ENCODE measurements at regions not wholly inside any gene's neighbourhood (a gene's known extent, or its start where the extent isn't known, plus 50 kb on each side); places are given as distances from the start of the nearest gene placed in this dataset.
A peak's percentile ranks its signal among the peaks of the same experiment; 100 is the strongest.

GRCh38 chr6:14646371-14646770 is 528.8 kb downstream of the CD83 start:
- DNase-seq (no peak), ATAC-seq (ENCODE audit: low read depth) (no peak)
- Mint-ChIP-seq H3K4me1 (no peaks in the 10 kb centered on the region), H3K9me3 (peaks cover 3% of the 10 kb centered on the region), H3K27ac (no peak overlapping the region), H3K27me3 (peaks cover 1% of the 10 kb centered on the region), H3K4me3 (no peak overlapping the region), H3K36me3 (peaks cover 7% of the 10 kb centered on the region)
- POLR2A ChIA-PET = no interaction called here

DNA sequence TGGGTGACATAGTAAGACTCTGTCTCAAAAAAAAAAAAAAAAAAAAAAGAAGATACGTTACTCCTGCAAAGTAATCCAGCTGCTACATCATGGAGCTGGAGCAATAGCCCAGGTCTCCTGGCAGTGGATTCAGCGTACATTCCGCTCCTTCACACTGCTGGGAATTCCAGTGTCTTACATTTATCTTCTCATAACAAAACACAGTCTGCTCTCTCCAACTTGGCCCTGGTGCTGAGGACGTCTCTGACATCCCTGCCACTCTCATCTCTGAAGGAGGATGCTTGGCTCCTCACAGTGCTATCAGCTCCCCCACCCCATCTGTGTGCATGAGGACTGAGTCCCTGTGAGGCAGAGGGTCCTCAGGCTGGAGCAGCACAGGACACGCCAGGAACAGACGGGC is 529.8 kb downstream of the CD83 start:
- H3K36me3 Mint-ChIP-seq = peaks cover 9% of the 10 kb centered on the region
- no peak overlapping the region for H3K4me3 Mint-ChIP-seq
- no peaks in the 10 kb centered on the region for H3K4me1 Mint-ChIP-seq
- ATAC-seq (ENCODE audit: low read depth) = no peak
- H3K27ac Mint-ChIP-seq = no peak overlapping the region
- no peak for DNase-seq
- peaks cover 3% of the 10 kb centered on the region for H3K9me3 Mint-ChIP-seq
- H3K27me3 Mint-ChIP-seq = peaks cover 1% of the 10 kb centered on the region
- POLR2A ChIA-PET = no interaction called here

GRCh38 chr6:14652536-14652935 is 535.0 kb downstream of the CD83 start:
- Mint-ChIP-seq H3K9me3 (peaks cover 6% of the 10 kb centered on the region), H3K27me3 (no peaks in the 10 kb centered on the region), H3K4me3 (no peak overlapping the region), H3K4me1 (peaks cover 12% of the 10 kb centered on the region), H3K27ac (no peak overlapping the region), H3K36me3 (peaks cover 11% of the 10 kb centered on the region)
- DNase-seq (no peak), ATAC-seq (ENCODE audit: low read depth) (no peak)
- POLR2A ChIA-PET = no interaction called here

DNA sequence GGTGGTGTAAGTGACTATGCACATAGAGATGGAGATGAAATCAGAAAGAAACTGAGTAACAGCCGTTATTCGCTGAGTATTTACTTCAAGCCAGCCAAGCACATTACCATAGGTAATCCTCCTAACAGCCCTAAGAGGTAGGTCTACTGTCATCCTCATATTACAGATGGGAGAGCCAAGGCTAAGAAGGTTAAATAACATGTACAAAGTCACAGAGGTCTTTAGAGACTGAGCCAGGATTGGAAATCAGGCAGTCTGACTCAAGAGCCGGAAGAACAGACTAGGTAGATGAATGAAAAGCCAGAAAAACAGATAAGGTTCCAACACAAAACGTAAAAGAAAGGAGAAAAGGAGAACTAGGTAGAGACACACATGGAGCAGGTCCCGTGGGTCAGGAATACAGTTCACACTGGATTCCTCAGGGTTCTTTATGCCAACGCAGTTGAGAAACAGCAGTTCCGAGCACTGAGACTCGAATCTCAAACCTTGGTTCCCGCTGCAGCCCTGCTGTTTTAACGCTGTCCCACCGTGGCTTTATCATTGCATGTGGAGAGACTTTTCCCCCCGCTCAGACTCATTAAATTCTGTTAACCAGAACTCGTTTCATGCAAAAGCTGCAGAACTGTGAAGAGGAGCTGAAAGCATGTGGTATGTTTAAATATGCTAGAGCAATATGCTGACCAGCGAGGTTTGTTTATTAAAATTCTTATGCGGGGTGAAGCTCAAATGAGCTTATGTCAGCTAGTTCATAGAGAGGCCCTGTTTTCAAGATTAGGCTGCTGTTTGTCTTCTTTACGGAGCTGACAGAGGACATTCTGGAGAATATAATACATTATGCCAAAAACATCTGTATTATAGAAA is 537.9 kb downstream of the CD83 start:
- Mint-ChIP-seq H3K4me3 (no peak overlapping the region), H3K36me3 (peaks cover 4% of the 10 kb centered on the region), H3K4me1 (peaks cover 20% of the 10 kb centered on the region), H3K27ac (peak overlapping the region; percentile 1), H3K27me3 (no peaks in the 10 kb centered on the region), H3K9me3 (peaks cover 3% of the 10 kb centered on the region)
- DNase-seq (no peak), ATAC-seq (ENCODE audit: low read depth) (no peak)
- POLR2A ChIA-PET = interaction anchor here (1.0 kb wide), 1 partner anchor 19 kb away, joined by 3 read pairs; no protein-coding TSS in a partner anchor

- POLR2A ChIA-PET = interaction anchor here (1.0 kb wide), 1 partner anchor 20 kb away, joined by 3 read pairs; no protein-coding TSS in a partner anchor
- DNase-seq = no peak
- peaks cover 4% of the 10 kb centered on the region for H3K36me3 Mint-ChIP-seq
- H3K27ac Mint-ChIP-seq = peak overlapping the region; percentile 1
- peaks cover 3% of the 10 kb centered on the region for H3K9me3 Mint-ChIP-seq
- H3K27me3 Mint-ChIP-seq = no peaks in the 10 kb centered on the region
- no peak overlapping the region for H3K4me3 Mint-ChIP-seq
- ATAC-seq (ENCODE audit: low read depth) = no peak
- peaks cover 20% of the 10 kb centered on the region for H3K4me1 Mint-ChIP-seq
Observed at GRCh38 chr6:14656078-14656521, 538.5 kb downstream of the CD83 start.

DNA sequence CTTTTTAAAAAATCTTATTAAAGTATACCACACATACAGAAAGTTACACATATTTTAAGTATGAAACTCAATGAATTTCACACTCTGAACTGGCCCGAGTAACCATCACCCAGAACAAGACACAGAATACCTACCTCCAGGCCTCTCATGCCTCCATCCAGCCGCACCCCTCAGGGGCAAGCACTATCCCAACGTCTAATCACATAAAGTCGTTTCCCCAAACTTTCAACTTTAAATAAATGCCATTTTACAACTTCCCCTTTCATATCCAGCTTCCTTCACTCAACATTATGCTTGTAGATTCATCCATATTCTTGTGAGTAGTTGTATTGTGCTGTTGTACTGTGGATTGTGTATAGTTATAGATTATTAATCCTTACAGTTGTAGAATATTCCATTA is 539.1 kb downstream of the CD83 start:
- H3K9me3 Mint-ChIP-seq = peaks cover 3% of the 10 kb centered on the region
- no peak overlapping the region for H3K27ac Mint-ChIP-seq
- POLR2A ChIA-PET = interaction anchor here (1.0 kb wide), 1 partner anchor 20 kb away, joined by 3 read pairs; no protein-coding TSS in a partner anchor
- DNase-seq (no peak), ATAC-seq (ENCODE audit: low read depth) (no peak)
- peaks cover 4% of the 10 kb centered on the region for H3K36me3 Mint-ChIP-seq
- no peak overlapping the region for H3K4me3 Mint-ChIP-seq
- peaks cover 20% of the 10 kb centered on the region for H3K4me1 Mint-ChIP-seq
- H3K27me3 Mint-ChIP-seq = no peaks in the 10 kb centered on the region

DNA sequence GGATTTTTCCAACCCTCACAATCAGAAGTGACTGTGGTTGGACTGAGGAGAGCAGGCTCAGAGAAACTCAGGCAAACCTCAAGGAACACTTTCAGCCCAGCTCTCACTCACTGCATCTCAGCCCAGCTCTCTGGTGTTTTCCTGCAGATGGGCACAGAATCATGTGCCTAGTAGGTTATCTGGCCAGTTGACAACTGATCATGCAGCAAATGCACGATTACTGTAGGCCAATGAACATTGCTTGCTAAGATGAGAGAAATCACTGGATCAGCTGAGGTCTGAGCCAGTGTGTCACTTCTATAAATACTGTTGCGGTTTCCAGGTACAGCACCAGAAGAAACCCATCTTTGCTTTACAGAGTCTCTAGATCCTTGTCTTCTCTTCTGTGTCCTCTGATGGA is 540.5 kb downstream of the CD83 start:
- POLR2A ChIA-PET = no interaction called here
- peaks cover 2% of the 10 kb centered on the region for H3K36me3 Mint-ChIP-seq
- ATAC-seq (ENCODE audit: low read depth) = no peak

GRCh38 chr6:14658886-14659561 is 541.5 kb downstream of the CD83 start:
- POLR2A ChIA-PET = no interaction called here
- Mint-ChIP-seq H3K27me3 (no peaks in the 10 kb centered on the region), H3K36me3 (peaks cover 2% of the 10 kb centered on the region), H3K4me3 (no peak overlapping the region), H3K4me1 (peaks cover 24% of the 10 kb centered on the region), H3K9me3 (peaks cover 3% of the 10 kb centered on the region), H3K27ac (no peak overlapping the region)
- ATAC-seq (ENCODE audit: low read depth) (no peak), DNase-seq (no peak)

More for the DNA sequence above, 540.5 kb downstream of the CD83 start:
- DNase-seq = no peak
- H3K27me3 Mint-ChIP-seq = no peaks in the 10 kb centered on the region
- H3K4me3 Mint-ChIP-seq = no peak overlapping the region
- no peak overlapping the region for H3K27ac Mint-ChIP-seq
- H3K4me1 Mint-ChIP-seq = peaks cover 20% of the 10 kb centered on the region
- peaks cover 3% of the 10 kb centered on the region for H3K9me3 Mint-ChIP-seq

GRCh38 chr6:14659841-14660240 is 542.3 kb downstream of the CD83 start:
- Mint-ChIP-seq H3K36me3 (no peaks in the 10 kb centered on the region), H3K9me3 (no peaks in the 10 kb centered on the region), H3K27ac (no peak overlapping the region), H3K4me1 (peaks cover 31% of the 10 kb centered on the region), H3K27me3 (no peaks in the 10 kb centered on the region), H3K4me3 (no peak overlapping the region)
- DNase-seq (no peak), ATAC-seq (ENCODE audit: low read depth) (no peak)
- POLR2A ChIA-PET = no interaction called here

GRCh38 chr6:14660806-14661579 is 543.4 kb downstream of the CD83 start:
- Mint-ChIP-seq H3K9me3 (no peaks in the 10 kb centered on the region), H3K27me3 (no peaks in the 10 kb centered on the region), H3K27ac (no peak overlapping the region), H3K36me3 (no peaks in the 10 kb centered on the region), H3K4me1 (peaks cover 30% of the 10 kb centered on the region), H3K4me3 (no peak overlapping the region)
- ATAC-seq (ENCODE audit: low read depth) (peak; percentile 81), DNase-seq (no peak)
- POLR2A ChIA-PET = interaction anchor here (1.0 to 1.1 kb wide), 2 partner anchors 26 to 208 kb away, joined by 3 to 4 read pairs; no protein-coding TSS in a partner anchor

- Mint-ChIP-seq H3K4me3 (no peak overlapping the region), H3K4me1 (peaks cover 24% of the 10 kb centered on the region), H3K27me3 (peaks cover 3% of the 10 kb centered on the region), H3K27ac (no peak overlapping the region), H3K9me3 (no peaks in the 10 kb centered on the region), H3K36me3 (no peaks in the 10 kb centered on the region)
- DNase-seq = no peak
- ATAC-seq (ENCODE audit: low read depth) = no peak
- POLR2A ChIA-PET = interaction anchor here (1.0 kb wide), 1 partner anchor 26 kb away, joined by 4 read pairs; no protein-coding TSS in a partner anchor
Observed at GRCh38 chr6:14661691-14662090, 544.1 kb downstream of the CD83 start.

DNA sequence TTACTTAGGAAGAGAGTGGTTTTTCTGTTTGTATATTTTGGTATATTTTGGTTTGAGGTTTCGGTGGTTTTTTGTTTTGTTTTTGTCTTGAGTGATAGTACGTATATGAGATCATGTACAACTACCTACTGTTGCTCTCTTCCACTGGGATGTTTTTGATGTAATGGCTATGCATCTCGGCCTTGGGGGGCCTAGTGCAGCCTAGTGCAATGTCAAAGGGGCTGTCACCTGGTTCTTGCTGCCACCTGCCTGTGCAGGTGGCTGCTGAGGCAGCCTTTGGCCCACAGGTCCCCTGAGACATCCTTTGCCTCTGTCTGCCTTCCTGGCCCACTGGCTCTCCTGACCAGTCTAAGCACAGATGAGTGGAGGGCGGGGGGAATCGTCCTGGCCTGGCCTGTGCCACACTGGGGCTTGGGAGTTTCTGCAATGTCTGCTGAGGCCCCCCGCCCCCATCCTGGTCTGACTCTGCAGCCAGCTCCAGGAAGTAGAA is 546.6 kb downstream of the CD83 start:
- Mint-ChIP-seq H3K4me1 (peaks cover 12% of the 10 kb centered on the region), H3K4me3 (peak overlapping the region; percentile 6), H3K9me3 (no peaks in the 10 kb centered on the region), H3K27me3 (peaks cover 5% of the 10 kb centered on the region), H3K36me3 (no peaks in the 10 kb centered on the region), H3K27ac (peak overlapping the region; percentile 59)
- DNase-seq (peak; percentile 46), ATAC-seq (ENCODE audit: low read depth) (peak; percentile 66)
- POLR2A ChIA-PET = no interaction called here

Data from activated naive CD8-positive, alpha-beta T cell treated with anti-CD3 and anti-CD28 coated beads, Interleukin-2, amount 10 ng/mL, durations not matched to agents 7 days and 5 days (primary cell).